GM11168 (cell line): ENCODE measurements at regions not wholly inside any gene's neighbourhood (a gene's known extent, or its start where the extent isn't known, plus 50 kb on each side); places are given as distances from the start of the nearest gene placed in this dataset.

Experiments used
- in situ Hi-C: fragments of 300-500 bp; cut with MboI; formaldehyde crosslinking; loops from one replicate; pipeline ENCODE4 v1.12.0; 2022; ENCODE audit warnings: low sequenced_read_pairs; ENCODE audit not compliant: unreplicated experiment

DNA sequence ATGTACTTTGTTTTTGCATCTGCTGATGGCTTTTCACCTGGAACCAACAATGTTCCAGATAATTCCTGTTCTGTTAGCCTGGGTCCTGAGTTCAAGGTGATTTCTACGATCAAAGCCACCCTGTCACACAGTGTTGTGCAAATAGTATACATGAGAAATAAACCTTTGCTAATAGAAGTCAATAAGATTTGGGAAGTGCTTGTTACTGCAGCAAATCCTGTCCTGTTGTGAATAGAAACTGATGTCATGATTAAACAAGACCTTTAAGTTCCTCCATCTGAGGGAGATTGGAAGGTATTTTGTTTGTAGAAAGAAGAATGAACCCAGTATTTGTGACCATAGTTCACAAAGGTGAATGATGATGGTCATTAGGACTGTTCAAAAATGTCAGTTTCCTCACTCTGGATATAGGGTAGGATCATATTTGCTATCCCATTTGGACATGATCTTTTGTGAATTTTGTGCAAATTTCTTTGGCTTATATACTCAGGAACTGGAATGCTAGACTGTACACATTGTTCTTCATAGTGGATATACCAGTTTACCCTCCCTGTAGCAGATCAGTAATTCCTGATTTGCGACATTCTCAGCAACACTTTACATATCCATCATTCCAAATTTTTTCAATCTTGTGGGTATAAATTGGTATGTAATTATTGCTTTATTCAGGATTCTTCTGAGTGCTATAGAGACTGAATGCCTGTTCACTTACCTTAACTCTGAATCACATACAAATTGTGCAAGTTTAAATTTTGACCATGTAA lies 428.5 kb downstream of the METTL15 start:
- in situ Hi-C loops, result loop anchor here (25.0 kb wide), 1 partner anchor 824 kb away; the partner anchor contains the start of gene BDNF

DNA sequence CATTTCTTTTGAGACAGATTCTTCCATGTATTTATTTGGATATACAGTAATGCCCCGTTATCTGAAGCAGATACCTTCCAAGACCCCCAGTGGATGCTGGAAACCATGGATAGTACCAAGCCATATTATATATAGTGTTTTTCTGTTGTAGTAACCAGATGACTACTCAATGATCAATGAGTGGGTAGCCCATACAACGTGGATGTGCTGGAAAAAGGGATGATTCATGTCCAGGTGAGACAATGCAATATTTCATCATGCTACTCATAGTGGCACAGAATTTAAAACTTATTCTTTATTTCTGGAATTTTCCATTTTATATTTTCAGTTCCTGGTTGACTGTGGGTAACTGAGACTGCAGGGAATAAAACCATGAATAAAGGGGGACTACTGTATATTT lies 427.5 kb downstream of the METTL15 start:
- in situ Hi-C loops, result loop anchor here (25.0 kb wide), 1 partner anchor 823 kb away; the partner anchor contains the start of gene BDNF

DNA sequence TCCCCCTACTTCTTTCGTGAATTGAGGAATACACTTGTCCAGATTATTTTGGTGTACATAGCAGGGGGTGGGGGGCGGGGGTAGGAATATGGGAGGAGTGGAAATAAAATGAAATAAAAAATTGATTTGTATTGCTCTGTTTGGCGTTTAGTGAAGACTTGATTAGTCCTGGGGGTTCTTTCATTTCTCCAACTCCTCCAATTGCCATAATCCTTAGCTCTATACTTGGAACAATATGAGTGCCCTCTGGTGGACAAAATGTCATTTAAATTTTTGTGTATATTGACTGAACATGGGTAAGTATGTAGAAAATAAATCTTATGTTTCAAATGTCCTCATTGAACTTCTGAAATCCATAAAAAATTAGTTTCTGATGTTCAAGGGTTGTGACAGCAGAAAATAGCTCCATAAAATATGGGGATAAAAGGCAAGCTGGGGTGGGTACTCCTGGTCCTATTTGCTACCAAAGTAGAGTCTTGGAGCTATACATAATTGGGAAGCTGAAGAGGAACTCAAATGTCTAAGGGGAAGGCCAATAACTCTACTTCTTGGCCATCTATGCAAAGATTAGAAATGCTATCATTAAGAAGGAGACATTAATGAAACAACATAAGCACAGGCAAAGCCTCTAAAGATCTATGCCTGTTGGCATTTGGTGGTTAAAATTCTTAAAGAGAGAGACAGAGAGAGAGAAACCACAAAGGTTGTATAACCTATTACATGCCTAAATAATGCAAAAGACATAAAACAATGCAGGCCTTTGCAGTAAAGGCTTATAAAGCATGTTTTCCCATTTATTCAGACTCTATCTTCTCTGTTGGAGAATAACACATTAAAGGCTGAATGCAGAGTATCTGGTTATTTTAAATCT lies 421.6 kb downstream of the METTL15 start:
- in situ Hi-C loops, result loop anchor here (25.0 kb wide), 1 partner anchor 817 kb away; the partner anchor contains the start of gene BDNF

DNA sequence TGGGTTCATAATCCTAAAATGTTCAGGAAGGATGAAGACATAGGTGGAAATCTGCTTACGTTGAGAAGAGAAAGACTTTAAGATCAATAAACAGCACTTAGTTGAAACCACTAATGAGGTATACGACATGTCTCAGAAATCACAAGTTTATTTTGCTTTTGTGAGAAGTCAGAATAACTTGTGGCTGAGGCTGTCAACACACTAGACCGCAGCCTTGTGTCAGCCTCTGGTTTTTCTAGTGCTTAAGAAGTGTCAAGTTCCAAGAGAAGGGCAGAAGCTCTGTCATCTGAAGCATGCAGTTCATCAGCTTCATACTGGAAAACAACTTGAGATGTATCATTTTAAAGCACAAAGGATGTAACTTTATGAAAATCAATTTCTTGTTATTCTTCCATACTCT lies 420.9 kb downstream of the METTL15 start:
- in situ Hi-C loops, result loop anchor here (25.0 kb wide), 1 partner anchor 817 kb away; the partner anchor contains the start of gene BDNF

DNA sequence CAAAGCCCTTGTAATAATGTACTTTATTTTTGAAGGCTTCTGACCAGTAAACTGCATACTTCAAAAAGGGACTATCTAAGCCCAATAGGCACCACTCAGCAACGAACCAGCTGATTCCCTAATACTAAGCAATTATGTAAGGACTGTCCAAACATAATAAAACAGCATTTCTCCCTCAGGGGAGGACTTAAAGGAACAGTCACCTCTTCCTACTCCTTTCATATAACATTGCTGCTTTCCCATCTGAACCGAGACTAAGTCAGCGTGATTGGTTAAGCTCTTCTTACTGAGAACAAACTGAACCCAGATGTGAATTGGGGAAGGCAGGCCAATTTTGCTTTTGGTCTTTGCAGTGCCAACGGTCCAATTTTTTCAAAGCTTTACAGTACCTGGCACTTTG lies 420.0 kb downstream of the METTL15 start:
- in situ Hi-C loops, result loop anchor here (25.0 kb wide), 1 partner anchor 816 kb away; the partner anchor contains the start of gene BDNF

DNA sequence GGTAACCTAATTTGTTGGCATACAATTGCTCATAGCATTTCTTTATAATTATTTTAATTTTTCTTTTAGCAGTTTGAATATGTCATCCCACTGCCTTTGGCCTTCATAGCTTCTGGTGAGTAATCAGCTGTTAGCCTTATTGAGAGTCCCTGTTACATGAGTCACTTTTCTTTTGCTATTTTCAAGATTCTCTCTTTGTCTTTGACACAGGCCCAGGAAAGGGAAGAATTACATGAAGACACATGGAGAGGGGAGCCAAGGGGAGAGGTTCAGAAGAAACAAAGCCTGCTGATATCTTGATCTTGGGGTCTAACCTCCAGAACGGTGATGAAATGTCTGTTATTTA lies 418.2 kb downstream of the METTL15 start:
- in situ Hi-C loops, result loop anchor here (25.0 kb wide), 1 partner anchor 814 kb away; the partner anchor contains the start of gene BDNF

DNA sequence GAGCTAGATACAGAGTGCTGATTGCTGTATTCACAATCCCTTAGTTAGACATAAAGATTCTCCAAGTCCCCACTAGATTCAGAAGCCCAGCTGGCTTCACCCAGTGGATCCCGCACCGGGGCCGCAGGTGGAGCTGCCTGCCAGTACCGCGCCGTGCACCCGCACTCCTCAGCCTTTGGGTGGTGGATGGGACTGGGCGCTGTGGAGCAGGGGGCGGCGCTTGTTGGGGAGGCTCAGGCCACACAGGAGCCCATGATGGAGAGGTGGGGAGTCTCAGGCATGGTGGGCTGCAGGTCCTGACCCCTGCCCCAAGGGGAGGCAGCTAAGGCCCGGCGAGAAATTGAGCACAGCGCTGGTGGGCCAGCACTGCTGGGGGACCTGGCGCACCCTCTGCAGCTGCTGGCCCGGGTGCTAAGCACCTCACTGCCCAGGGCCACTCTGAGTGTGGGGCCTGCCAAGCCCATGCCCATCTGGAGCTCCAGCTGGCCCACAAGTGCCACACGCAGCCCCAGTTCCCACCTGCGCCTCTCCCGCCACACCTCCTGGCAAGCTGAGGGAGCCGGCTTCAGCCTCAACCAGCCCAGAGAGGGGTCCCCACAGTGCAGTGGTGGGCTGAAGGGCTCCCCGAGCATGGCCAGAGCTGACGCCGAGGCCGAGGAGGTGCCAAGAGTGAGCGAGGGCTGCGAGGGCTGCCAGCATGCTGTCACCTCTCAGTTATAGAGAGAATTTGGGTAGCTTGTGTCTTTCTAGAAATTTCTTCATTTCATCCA lies 417.6 kb downstream of the METTL15 start:
- in situ Hi-C loops, result loop anchor here (25.0 kb wide), 1 partner anchor 814 kb away; the partner anchor contains the start of gene BDNF

DNA sequence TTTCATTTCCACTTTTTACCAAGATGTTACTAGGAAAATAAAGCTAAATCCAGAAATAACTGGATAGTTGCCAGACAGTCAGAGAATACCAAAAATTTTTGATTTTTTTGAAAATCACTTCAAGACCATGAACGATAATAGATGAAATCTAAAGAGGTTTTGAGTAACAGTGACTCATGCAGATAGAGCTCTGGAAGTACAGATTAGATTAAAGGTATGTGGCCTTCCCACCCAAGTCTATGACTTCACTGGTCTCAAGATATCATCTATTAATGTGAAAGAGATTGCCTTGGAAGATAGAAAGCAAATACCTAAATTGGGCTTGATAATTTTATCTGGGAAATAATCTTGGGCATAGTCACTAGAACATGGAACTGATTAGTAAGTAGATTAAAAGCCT lies 415.9 kb downstream of the METTL15 start:
- in situ Hi-C loops, result no loop called here

DNA sequence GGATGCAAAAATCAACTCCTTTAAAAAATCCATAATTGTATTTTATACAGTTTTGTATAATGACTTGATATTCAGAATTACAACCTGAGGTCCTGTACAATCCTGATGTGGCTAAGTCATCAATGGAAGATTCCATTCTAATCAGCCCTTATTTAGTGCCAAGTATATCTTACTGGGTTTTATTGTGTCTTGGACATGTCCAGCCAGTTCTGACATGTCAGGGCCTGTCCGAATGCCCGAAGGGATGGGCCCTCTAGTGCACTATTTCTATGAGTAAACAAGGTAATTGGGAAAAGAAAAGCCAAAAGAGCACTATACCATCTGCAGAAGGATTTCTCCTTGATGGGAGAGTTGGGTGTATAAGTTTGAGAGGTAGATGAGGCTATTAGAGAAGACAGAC lies 412.9 kb downstream of the METTL15 start:
- in situ Hi-C loops, result no loop called here

DNA sequence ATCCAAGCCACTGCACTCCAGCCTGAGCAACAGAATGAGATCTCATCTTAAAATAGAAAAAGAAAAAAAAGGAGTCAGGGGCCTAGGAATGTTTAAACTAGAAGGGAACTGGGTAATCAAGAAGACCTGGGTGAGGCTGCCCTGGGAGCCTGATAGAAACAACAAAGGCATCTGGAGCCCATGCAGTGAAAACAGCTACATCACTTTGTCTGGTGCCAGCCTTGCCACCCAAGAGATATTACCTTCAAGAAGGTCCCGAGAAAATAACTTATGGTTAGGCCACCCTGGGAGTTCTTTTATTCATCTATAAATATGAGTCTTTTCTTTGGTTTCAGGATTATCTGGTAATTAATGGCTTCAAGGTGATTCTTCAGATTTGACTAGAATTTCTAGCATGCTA lies 412.1 kb downstream of the METTL15 start:
- in situ Hi-C loops, result no loop called here

DNA sequence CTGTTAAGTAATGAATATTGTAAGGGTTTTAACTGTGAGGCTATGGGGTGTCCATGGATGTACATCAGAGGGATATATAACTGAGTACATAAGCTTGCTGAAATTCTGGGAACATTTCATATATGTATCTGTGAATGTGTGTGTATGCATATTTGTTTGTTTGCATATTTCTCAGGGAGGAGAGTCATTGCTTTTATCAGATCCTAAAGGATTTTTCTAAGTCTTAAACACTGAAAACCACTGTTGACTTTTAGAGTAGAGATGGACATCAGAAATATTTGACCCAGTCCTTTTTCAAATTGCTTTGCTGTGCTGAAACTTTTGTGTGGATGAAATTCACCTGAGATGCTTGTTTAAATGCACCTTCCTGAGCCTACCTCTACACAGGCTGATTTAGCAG lies 410.6 kb downstream of the METTL15 start:
- in situ Hi-C loops, result no loop called here

DNA sequence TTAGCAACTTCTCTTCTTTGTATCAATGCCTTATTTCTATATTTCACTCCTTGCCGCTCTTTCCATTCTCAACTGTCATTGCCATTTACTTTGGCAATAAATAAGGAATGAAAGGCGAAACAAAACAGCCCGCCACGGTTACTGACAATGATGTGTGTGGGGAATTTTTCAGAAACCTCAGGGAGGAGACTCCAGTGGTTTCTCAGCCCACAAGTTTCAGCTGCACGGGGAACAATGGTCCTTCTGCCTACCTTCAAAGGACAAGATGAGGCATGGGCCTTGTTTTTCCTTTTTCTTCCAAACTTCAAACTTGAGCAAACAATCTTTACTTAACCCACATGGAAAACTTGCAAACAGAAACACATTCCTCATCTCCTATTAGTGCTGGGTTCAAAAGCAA lies 409.4 kb downstream of the METTL15 start:
- in situ Hi-C loops, result no loop called here

DNA sequence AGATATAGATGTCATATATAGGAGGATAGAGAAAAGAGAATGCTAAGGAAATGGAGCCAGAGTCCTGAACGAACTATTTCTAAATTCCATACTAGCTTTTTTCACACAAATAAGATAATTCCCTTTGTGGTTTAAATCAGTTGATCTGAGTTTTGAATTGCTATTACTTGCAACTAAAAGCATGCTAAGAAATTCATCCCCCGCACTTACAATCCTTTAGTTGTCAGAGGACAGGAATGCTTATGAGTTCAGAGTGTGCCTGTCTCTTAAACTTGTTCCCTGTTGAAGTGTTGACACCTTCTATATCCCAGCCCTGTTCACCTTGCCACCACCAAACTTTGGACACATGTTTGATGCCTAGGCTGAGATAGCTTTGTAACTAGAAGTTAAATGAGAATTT lies 406.2 kb downstream of the METTL15 start:
- in situ Hi-C loops, result no loop called here

DNA sequence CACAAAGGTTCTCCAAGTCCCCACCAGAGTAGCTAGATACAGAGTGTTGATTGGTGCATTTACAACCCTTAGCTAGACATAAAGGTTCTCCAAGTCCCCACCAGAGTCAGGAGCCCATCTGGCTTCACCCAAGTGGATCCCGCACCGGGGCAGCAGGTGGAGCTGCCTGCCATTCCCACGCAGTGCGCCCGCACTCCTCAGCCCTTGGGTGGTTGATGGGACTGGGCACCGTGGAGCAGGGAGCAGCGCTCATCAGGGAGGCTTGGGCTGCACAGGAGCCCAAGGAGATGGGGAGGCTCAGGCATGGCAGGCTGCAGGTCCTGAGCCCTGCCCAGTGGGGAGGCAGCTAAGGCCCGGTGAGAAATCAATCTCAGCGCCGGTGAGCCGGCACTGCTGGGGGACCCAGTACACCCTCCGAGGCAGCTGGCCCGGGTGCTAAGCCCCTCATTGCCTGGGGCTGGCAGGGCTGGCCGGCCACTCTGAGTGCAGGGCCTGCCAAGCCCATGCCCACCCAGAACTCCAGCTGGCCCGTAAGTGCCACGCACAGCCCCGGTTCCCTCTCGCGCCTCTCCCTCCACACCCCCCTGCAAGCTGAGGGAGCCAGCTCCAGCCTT lies 404.1 kb downstream of the METTL15 start:
- in situ Hi-C loops, result no loop called here

DNA sequence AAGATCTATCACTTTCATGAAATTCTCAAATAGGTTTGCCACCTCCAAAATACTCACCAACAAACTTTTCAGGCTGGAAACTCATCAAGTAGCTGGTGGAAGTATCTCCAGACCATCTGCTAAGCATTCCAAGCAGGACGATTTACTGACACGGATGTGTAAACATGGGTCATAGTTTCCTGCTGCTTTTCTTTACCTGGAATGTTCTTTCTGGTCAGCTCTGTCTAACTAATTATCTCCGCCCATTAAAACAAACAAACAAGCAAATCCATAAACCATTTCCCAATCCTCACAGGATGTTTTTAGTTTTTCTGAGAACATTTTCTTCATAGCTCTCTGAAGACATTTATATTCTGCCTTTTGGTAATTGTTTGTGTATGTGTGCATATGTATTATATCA lies 397.0 kb downstream of the METTL15 start:
- in situ Hi-C loops, result no loop called here

DNA sequence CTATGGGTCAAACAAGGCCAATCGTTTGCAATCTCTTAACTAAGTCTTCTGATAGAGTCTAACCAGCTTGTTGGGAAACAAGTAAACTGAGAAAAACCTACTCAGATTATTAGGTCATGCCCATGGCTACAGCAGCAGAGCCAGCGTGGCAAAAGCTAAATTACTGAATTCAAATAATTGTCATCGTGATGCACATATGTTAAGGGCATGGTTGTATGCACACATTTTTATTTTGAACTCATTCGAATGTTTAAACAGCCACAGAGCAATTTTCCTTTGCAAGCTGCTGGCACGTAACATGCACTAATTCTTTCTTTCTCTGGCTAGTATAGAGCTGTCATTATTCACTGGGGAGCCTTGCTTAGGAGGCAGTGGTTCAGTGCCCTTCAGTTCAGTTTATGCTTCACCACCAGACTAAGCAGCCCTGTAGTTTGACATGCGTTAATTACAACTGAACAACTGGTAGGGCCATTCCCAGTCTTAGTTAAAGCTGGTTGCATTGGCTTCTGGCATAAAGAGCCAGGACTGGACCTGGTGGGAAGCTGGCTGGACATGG lies 396.4 kb downstream of the METTL15 start:
- in situ Hi-C loops, result no loop called here

DNA sequence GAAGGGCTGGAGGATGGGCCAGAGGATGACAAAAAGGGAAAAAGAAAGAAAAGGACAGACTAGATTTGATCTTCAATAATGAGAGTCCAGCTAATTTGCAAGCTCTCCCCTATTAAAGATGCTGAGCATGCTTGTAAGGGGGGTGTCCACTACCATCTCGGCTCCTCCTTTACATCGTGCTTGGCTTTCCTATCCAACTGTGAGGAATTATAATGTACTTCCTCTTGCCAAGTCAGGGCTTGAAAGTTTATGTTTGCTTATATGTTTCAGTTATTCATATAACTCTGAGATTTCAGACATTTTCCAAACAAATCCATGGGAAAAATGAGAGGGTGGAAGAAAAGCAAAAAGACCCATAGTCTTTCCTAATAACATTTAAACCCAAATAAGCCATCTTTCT lies 387.1 kb downstream of the METTL15 start:
- in situ Hi-C loops, result no loop called here

DNA sequence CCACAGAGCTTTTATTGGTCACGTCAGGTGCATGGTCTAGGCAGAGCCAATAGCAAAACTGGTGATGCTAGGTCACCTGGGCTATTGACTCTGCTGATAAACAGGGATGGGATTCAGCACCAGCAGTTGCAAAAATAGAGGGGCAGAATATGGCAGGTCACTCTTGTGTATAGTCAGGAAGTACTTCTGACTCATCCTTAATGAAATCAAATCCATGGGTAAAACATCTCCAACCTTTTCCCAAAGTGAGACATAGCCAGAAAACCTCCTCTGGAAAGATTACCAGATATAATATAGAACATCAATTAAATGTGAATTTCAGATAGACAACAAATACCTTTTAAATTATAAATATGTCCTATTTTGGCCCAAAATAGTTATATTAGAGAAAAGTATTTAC lies 383.2 kb downstream of the METTL15 start:
- in situ Hi-C loops, result no loop called here

DNA sequence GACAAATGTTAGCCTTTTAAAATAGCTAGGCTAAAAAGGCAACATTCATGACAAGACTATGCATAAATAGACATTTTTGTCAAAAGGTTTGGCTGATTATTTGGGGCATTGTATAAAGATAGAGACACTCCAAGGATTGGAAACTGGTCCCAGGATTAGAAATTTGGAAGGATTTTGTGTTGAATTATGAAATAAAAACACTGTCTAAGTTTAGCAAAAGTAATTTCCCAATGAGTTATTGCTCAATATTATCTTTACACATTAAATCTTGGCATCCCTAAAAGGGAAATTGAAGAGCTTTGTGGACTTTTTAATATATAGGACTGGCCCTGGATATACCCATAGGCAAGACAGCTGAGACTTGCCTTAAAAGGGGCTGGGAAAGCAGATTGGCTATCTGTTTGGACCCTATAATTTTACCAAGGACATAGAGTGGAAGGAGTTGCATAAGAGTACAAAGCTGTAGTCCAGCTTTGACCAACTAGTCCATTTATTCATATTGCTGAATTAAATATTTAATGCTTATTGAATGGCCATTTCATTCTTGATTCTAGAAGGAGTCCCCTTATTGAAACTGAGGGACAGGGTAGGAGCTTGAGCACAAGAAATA lies 382.7 kb downstream of the METTL15 start:
- in situ Hi-C loops, result no loop called here
